HG02642 (cell line): ENCODE measurements at regions not wholly inside any gene's neighbourhood (a gene's known extent, or its start where the extent isn't known, plus 50 kb on each side); places are given as distances from the start of the nearest gene placed in this dataset.
"Not testable (repeated sequence)": the region's sequence is repeated elsewhere in the genome, so short reads cannot be mapped to it uniquely, and the experiment has no call there.

Source experiments
- ATAC-seq: cut with Tn5 transposase; IDR thresholded peaks from one replicate; pipeline ENCODE4 v1.9.1; 2021; ENCODE audit warnings: mild to moderate bottlenecking; ENCODE audit not compliant: unreplicated experiment, poor library complexity

DNA sequence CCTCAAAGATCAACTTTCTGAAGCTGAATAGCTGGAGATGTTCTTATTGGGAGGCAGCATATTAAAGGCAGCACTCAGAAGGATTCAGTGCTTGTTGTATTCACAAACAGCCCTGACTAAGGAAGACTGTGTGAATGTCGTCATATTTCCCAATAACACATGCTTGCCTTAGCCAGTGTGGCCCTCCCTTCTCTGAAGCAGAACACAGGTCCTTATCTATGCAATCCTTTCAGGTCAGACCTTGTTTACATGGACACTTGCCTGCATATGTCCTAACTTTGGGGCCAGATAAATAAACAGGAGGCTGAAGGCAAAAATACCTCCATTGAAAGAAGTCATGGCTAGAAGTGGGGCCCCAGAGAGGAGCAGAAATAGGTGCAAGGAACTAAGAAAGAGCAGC lies 97.2 kb downstream of the SLC4A3 start:
- no peak for ATAC-seq

DNA sequence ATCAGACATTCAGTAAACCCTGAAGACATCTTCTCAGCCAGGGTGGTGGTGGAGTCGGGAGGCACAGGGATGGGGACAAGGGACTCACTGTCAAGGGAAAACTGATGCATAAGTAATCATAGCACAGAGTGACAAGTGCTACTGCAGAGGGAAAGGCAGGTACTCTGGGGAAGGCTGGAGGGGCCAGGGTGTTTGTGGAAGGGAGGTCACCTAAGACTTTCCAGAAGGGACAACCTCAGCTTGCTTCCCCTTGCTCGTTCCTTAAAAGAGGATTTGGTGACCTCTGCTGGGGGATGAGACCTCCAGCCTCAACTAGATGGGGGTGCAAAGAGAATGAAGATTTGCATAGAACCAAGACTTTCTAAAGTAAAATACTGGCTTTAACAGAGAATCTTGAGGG lies 99.5 kb downstream of the SLC4A3 start:
- no peak for ATAC-seq

DNA sequence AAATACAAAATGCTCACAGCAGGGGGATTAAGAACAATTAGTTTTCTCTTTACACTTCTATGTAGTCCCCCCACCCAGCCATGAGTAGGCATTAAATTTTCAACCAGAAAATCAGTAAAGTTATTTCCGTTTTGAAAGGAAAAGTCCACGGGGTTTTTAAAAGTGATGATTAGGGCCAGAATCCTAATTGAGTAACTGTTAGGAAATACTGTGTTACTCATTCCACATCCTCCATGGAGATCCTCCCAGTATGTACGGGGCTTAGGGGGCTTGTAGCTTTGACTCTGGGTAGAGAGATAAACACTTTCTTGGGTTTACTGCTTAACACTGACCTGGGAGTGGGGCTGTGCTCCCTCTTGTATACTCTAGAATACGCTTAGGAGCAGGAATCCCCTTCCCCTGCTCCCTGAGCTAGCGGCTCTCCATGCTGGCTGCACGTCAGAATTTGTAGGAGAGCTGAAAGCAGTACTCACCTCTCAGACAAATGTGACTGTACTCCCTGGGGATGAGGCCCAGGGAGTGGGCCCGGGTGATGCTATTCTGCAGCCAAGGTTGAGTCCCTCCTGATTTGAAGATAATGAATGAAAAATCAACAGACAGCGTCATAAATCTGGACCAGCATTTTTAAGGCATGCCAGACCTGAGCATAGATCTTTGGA lies 100.5 kb downstream of the SLC4A3 start:
- no peak for ATAC-seq

DNA sequence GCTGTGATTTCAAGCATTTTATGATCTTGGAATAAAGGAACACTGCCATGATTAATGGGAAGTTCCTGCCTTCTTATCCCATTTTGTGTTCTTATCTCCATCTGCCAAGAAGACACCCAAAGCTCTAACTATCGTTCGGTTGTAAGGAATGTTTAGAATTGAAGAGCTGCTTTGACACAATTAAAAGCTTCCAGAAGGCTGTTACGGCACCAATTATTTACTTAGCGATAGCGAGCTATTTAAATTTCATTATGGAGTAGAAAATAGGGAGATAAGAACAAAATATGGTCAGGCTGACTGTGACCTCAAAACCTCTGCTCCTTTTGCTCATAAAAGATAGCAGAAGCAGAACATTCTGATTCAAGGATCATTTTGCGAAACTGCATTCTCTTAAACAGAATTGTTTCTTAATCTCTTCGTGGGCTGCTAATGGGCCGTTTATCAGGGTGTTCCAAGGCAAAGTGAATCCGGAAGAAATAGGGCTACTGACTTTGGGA lies 101.6 kb downstream of the SLC4A3 start:
- ATAC-seq: no peak

DNA sequence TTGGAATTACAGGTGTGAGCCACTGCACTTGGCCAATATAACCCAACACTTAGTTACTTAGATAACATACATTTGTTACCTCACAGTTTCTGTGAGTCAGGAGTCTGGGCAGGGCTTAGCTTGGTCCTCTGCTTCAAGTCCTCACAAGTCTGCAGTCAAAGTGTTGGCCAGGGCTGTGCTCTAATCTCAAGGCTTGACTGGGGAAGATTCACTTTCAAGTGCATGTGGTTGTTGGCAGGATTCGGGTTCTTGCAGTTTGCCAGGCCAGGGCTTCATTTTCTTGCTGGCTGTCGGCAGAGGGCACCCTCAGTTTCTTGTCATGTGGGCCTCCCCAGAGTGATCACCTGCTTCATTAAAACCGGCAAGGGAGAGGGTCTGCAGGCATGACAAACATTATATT lies 103.7 kb downstream of the SLC4A3 start:
- ATAC-seq: no peak

DNA sequence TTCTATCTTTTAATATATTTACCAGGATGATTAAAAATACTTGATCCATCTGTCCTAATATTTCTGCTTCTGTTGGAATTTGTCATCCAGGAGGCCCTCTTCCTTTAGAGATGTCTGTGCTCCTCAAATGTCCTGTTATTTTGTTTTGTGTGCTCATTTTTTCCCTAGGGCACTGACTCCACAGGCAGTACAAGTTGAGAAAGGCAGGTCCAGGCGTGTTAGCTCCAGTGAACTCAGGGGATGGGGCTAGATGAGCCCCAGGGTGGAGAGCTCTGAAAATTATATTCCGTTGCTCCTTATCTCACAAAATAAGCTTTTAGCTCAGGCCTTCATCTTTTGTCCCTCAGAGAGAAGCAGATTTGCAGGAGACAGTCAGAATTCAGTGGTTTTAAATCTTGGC lies 105.7 kb downstream of the SLC4A3 start:
- no peak for ATAC-seq

DNA sequence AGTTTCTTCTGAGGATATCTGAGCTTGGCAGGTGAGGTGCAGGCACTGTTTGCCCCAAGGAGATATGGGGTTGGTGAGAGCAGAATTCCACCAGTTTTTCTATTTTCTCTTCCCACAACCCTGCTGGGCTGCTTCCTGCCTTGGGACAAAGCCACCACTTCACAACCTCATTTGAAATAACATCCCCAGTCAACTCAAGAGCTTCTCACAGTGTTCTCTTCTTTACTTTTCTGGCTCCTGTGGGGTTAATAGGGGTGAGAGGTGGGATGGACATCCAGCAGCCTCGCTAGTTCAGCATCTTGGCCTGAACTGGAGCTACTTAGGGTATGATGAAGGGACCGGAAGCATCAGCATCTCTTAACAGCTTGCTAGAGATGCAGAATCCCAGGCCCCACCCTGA lies 106.3 kb downstream of the SLC4A3 start:
- no peak for ATAC-seq

DNA sequence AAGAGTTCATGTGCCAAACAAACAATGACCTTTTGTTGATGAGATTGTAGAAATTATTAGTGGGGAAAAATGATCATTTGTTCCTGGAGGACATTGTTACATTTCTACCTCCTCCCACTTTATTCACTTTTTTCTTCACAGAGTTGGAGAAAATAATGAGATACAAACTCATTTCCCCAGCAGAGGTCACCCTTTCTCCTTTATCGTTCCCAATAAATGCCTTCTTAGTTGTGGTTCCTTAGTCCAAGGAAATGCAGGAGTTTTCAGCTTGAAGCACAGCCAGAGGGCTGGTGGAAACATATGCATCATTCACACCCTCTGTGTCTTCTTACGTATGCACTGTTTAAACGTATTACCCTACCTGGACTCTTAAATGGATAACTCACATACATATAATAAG lies 108.8 kb downstream of the SLC4A3 start:
- ATAC-seq: no peak

DNA sequence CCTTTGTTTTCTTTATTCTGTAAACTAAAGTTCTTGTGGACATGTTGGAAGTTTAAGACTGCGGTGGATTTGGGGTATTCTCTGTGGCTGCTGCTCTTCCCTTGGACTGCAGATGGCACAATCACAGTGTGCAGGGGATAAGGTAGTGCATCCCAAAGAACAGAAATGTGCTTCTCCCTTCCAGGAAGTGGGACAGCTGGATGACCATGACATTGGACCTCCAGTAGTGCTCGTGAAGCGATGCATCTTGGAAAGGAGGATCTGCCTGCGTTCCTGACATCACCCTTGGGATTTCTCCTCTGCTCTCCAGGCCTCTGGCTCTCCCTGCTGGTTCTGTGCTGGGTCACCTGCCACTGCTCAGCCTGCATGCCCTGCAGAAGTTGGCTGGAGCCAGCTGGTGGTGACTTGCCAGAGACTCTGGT lies 109.9 kb downstream of the SLC4A3 start:
- ATAC-seq: no peak

DNA sequence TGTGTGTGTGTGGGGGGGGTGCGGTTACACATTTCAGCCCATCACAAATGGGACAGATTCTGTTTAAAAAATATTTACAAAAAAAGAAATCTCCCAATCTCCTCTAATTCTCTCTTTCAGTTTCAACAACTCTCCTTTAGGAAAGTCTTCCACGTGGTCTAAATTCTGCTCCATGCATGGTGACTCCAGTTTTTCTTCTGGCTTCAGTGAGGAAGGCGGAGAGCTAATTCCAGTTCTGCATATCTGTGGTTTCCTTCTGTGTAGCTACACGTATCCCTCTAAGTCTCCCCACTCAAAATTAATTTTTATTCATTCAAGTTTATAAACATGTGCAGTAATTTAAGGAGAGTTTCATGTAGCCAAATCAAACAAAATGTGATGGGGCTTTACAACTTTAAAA lies 111.6 kb downstream of the SLC4A3 start:
- no peak for ATAC-seq

DNA sequence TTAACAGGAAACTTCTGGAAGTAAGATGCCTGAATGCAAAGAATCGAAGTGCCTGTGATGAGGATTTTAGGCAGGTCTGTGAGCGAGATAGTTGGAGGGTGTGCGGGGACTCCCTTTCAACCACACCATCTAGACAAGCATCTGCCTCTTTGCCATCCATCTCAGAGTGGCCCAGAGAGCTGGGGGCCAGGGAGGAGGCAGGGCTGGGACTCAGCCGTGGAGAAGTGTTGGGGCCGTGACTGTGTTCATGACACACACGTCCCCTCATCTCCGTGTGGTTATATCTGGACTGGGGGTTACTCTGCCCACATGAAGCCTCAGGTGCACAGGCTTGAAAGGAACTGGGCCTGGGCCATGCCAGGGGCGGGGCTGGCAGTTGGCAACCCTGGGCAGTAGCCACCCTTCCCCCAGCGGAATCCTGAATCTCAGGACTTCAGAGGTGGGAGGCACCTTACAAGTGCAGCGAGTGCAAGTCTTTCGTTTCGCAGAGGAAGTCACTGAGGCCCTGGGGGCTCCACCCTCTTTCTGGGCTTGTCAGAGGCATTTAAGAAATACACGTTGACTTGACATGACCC lies 112.5 kb downstream of the SLC4A3 start:
- no peak for ATAC-seq

DNA sequence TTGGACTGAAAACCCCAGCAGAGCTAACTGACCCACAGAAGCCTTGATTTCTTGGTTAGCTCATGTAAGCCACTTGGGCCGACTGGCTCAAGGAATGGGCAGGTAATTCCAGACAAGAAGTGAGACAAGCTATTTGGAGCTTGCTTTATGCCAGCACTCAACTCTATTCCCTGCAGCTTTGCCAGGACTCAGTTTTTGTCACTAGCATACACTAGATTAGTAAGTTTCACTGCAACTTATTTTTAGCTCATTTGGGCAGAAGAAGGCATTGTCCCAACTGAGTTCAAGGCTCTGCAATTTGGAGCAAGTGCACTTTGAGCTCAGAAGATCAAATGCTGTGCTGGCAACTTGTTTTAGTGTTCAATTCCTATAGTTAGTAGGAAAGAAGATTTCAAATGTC lies 116.1 kb downstream of the SLC4A3 start:
- ATAC-seq: no peak

DNA sequence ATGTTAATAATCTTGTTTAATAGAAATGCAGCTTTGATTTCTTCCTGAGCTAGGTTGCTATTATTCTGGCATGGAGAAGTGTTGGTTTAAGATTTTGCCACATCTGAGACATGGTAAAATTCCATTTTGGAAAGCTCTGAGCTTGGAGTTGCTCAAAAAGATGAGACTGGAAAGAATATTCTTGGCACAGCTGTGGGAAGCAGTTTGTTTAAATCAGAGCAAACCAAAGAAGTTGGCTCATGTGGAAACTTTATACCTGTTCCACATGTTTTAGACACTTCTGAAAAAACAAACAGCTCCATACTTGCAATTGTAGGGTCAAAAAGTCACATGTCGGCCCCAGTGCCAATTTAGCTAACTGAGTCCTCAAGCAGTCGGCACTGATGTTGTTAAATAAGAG lies 116.6 kb downstream of the SLC4A3 start:
- ATAC-seq: no peak

DNA sequence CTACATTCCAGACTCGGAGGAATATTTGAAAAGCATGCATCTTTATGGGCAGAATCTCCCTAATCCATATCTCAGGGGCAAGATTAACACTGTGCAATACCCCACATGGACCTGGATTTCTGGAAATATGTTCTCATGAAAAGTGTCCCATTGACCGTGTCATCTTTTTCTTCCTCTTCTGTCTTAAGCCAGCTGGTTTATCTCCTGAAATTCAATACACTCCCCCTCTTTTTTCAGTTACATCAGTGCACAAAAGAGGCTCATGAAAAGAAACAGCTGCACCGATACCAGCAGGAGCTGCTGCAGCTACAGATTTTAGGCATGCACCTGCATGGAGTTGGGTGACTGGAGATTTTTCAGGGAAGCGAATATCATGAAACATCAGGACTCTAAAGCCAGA lies 117.2 kb downstream of the SLC4A3 start:
- no peak for ATAC-seq

DNA sequence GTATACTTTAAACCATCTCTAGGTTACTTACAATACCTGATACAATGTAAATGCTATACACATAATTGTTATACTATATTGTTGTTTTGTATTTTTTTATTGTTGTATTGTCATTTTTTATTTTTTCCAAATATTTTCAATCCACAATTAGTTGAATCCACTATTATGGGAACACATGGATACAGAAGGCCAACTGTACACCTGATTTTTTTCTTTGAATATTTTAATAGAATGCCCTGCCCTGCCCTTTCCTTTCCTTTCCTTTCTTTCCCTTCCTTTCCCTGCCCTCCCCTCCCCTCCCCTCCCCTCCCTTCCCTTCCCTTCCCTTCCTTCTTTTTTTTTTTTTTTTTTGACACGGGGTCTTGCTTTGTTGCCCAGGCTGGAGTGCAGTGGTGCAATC lies 120.2 kb downstream of the SLC4A3 start:
- no peak for ATAC-seq

DNA sequence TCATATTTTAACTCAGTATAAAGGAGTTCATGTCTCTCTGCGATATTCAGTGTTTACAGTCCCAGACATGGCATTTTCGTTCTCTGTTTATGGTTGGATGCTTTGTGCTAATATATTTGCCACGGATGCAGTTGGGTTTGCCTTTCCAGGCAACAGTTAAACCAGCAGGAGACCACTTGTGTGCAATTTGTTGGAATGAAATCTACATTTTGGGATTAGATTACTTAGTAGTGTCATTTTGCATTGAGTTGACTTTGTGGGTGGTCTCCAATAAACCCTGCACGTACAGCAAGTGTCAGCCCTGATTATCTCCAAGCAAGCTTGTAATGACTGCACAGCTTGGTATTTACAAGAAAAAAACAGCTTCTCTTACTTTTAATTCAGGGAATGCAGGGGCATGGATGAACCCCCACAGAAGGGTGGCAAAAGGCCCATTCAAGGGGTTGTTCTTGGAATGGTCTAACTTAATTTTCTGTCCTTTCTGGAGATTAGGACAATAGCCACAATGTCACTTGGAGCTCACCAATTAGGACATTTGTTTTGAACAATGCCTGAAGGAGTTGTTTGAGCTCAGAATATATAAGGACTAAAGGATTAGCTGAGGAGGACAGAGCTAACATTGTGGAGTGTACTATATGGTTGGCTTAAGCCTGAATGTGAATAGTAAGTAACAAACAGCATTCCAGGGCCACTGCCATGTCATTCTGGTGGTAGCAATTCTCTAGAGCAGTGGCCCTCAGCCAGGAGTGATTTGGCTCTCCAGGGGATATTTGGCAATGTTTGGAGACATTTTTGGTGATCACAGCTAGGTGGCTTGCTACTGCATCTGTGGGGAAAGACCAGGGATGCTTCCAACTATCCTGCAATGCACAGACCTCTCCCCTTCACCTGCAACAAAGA lies 121.5 kb downstream of the SLC4A3 start:
- no peak for ATAC-seq

DNA sequence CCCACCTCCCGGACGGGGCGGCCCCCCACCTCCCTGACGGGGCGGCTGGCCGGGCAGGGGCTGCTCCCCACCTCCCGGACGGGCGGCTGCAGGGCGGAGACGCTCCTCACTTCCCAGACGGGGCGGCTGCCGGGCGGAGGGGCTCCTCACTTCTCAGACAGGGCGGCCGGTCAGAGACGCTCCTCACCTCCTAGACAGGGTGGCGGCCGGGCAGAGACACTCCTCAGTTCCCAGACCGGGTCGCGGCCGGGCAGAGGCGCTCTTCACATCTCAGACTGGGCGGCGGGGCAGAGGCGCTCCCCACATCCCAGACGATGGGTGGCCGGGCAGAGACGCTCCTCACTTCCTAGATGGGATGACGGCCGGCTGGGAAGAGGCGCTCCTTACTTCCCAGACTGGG lies 123.7 kb downstream of the SLC4A3 start:
- ATAC-seq: not testable (repeated sequence)

DNA sequence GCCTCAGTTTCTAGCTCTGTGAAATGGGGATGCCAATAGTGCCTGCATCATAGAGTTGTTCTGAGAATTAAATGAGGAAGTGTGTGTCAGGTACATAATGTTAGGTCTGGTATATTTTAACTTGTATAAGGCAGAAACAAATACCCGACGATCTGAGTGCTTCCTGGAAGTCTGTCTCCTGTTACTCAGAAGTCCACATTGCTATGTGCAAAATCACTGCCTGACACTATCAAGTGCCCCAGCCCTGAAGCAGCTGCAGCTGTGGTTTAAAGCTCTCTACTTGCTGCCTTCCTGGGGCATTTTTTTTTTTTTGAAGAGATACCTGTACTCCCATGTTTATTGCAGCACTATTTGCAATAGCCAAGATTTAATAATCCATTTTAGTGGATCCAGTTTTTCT lies 125.3 kb downstream of the SLC4A3 start:
- ATAC-seq: no peak

DNA sequence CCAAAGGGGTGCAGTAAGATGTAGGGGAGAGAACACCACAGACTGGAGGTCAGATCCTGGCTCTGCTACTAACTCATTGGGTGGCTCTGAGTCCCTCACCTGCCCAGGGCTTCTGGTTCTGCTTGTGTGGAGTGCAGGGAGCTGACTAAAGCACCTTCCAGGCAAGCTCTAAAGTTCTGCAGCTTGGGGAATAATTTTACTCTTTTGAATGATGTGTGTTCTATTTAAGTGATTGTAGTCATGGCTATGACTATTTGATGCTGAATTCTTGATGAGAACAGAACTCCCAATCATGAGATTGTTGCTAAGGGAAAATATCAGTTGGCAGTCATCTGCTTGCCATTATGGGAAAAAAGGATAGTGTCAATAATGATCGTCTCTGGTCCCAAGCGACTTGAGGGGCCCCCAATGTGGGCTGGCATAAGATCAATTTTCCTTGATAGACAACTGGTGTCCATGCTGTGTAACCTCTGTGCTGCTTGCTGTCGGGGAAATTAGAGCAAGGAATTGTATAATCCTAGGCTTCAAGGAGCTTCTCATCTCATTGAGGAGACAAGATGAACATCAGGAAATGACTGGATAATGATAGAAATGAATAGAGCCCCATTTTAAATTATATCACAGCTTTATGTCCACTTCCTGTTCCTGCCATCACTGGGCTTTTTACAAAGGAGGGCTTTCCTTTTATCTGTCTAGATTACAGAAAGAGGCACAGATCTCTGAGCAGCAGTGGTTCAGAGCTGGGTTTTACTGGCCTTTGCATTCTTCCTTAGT lies 131.7 kb downstream of the SLC4A3 start:
- ATAC-seq: no peak

DNA sequence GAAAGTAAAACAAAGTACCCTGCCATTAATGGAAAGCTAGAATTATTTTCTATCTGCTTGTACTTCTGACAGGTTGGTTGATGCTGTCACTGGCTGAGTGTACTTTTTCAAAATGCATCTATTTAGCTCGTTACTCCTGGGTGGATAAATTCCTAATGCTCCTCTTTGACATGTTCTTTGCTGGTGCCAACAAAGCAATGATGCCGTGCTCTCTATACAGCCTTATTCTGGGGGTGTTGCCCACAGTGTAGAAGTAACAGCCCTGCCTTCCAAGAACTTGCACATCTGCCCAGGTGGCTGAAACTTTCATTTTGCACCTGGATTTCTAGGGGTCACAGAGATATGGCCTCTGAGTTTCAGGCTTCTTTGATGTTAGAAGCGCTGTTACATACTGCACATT lies 132.4 kb downstream of the SLC4A3 start:
- ATAC-seq: no peak
